ENCODE measurements at regions not wholly inside any gene's neighbourhood (a gene's known extent, or its start where the extent isn't known, plus 50 kb on each side); places are given as distances from the start of the nearest gene placed in this dataset.

DNA sequence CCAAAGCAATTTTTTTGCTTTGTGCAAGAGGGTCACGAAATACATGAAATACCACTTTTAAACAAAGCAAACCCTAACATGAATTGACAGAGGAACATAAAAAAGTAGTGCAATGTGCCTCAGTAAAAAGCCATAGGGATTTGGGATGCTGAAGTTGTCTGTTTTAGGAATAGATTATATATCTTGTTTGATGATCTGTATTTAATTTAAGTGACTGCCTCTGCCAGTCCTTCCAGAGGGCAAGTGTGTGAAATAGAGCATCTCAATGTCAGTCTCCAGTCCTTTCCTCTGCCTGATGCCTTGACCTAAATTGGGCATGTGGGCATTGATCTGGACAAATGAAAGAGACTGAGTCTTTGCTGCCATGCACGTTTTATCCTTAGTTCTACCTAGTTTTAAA lies 222.8 kb downstream of the PTPRC start:
- DNase-seq (ENCODE audit: low read depth in 3 of 3, low spot score in 1 of 3), result no peak

DNA sequence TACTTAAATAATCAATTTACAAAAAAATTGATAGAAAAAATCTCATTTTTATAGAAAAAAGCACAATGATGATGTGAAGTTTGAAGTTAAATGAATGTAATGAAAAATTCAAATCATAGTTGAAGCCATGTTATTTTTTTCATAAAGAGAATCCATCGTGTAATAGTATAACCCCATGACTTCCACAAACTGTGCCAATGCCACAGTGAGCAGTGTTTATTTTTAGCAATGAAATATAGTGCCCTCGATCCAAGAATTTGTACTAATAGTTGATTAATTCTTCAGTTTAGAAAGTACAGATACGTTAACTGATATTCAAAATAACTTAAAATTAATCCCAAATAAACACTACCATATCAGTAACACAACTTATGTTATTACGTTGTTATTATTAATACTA lies 225.9 kb downstream of the PTPRC start:
- DNase-seq (ENCODE audit: low read depth in 3 of 3, low spot score in 1 of 3), result no peak

DNA sequence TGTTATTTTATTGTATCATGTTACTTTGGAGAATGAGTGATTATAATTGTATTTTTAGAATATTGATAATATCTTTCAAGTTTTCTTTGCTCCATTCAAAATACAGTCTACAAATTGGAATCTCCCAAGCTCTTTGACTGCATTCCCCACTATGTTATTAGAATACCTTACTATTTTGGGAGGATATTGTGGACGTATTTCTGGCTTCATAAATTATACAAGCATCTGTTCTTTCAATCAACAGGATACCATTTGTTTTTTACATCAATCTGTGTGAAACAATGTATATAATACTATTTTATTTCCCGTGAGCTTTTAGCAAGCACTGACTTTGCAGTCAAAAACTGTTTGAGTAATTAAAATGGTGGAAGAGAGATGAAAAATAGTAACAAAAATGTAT lies 226.5 kb downstream of the PTPRC start:
- no peak for DNase-seq (ENCODE audit: low read depth in 3 of 3, low spot score in 1 of 3)

DNA sequence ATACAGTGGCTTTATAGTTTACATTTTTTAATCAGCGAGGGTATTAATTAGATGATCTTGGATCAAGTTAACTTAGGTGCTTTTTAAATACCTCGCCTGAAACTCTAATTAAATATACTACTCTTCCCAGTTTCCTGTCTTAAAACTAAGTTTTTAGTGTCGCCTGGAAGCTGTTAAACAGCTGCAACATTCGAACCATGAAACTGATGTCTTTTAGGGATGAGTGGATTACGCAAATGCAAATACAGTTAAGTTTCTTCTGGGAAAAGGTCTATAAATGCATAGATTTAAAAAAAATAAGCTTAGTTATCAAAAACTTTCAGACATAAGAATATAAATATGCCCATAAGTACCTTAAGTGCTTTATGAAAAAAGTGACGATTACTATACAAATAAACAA lies 228.3 kb downstream of the PTPRC start:
- DNase-seq (ENCODE audit: low read depth in 3 of 3, low spot score in 1 of 3), result no peak

DNA sequence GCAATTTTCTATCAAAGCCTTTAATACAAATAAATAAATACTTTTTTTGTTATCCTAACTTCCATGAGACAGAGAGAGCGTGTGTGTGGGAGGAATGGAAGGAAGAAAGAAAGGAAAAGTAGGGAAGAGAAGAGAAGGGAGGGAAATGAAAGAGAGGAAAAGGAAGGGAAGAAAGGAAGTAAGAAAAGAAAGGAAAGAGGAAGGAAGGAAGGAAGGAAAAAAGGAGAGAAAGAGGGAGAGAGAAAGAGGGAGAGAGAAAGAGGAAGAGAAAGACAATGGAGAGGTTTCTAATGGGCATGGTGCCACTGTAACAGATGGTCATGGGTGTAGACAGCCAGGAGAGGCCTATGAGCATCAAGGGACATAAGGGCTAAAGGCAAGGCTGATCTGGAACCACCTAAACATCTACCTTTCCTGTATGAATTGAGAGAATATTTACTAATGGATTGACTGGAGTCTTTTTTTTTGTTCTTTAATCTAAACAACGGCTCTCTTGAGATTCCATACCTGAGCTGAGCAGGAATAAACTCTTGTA lies 234.9 kb downstream of the PTPRC start:
- no peak for DNase-seq (ENCODE audit: low read depth in 3 of 3, low spot score in 1 of 3)

DNA sequence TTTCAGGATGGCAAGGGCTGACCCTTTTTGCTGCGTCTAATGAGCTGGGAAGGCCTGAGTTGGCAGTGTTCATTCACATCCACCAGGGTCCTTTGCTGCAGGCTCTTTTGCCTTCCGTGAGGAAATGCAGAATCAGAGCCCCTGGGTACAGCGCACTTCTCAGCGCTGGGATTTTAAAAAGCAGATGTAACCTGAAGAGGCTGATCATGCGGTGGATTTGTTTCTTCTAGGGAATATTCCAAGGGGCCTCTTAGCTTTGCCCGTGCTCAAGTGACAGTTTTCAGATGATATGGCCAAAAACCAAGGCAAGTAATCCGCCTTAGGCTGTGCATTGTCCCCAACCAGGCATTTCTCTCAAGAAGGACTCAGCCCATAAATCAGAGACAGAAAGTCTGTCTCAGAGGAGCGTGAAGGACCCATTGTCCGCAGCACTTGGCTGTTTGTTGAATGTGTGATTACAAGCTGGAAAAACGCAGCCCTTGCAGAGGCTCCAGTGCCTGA lies 237.6 kb downstream of the PTPRC start:
- DNase-seq (ENCODE audit: low read depth in 3 of 3, low spot score in 1 of 3), result no peak

DNA sequence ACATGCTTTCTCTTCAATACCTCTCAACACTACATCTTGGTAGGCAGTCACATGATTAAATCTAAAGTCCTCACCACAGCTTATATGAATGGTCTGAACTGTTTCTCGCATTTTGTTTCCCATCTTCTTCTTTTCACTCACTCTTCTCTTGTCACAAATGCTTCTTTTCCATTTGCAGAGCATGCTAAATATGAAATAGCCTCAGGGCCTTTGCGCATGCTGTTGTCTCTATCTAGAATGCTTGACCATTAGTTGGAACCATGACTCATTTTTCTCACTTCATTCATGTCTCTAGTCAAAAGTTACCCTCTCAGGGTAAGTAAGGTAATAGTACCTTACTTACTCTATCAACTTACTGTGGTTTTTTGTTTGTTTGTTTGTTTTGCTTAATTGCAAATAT lies 239.7 kb downstream of the PTPRC start:
- DNase-seq (ENCODE audit: low read depth in 3 of 3, low spot score in 1 of 3), result no peak

DNA sequence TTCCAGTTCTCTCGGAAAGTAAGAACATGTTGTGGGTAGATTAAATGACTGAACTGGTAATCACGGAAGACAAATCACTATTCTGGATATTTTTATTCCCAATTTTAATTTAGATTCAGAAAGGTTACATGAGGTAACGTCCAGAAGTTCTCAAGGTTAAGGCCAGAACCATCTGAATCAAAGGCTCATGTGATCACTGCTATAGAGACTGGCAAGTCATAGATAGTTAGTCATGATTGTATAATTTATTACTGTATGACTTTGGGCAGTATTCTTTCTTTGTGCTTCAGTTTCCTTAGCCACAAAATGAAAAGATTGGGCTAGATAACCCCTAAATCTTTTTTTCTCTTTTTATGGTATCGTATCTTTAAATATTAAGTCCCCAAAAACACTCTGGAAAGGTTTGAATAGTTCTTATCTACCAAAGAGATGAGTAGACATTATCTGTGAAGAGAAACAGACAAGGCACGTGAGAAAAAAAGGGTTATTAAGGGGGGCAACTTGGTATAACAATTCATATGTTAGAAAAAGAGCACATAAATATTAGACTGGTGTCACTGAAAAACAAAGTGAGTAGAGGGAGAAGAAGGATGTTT lies 241.0 kb downstream of the PTPRC start:
- no peak for DNase-seq (ENCODE audit: low read depth in 3 of 3, low spot score in 1 of 3)

DNA sequence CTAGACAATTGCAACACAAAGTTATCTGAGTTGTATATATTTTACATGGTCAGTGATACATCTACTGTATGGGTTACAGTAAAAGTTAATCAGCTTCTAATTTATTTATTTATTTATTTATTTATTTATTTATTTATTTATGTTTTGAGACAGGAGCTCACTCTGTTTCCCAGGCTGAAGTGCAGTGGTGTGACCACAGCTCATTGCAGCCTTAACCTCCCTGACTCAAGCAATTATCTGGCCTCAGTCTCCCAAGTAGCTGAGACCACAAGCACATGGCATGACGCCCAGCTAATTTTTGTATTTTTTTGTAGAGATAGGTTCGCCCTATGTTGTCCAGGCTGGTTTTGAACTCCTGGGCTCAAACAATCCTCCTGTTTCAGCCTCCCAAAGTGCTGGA lies 241.6 kb downstream of the PTPRC start:
- DNase-seq (ENCODE audit: low read depth in 3 of 3, low spot score in 1 of 3), result no peak

DNA sequence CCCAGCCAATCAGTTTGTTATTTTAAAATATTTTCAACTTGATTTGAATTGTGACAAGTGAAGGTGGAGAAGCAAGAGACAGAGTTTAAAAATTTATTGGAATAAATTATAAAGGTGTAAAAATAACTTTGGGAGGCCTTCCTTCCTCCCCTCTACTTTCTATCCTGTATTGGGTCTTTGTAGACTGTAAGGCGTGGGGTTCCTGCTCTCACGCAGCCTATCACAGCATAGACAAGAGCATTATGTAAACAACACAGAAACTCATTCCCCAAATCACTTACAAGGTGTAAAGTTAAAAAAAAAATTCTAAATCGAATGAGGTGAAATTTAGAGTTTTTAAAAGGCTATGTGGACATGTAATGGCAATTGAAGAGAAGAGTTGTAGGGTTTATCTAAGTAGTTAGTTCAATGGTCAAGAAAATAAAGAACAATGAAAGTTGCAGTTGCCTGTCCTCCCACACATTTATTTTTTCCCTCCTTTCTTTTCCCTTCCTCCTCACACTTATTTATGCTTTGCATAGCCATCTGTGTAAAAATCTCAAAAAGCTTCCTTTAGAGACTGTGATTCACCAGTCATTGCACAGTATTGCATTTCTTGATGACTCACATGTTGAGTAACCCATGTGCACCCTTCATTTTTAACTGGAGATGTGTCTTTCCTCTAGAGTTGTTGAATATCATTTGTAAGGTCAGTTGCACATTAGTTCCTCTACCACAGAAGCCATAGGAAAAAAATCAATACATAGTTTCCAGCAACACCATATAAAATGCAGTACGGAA lies 242.2 kb downstream of the PTPRC start:
- no peak for DNase-seq (ENCODE audit: low read depth in 3 of 3, low spot score in 1 of 3)

DNA sequence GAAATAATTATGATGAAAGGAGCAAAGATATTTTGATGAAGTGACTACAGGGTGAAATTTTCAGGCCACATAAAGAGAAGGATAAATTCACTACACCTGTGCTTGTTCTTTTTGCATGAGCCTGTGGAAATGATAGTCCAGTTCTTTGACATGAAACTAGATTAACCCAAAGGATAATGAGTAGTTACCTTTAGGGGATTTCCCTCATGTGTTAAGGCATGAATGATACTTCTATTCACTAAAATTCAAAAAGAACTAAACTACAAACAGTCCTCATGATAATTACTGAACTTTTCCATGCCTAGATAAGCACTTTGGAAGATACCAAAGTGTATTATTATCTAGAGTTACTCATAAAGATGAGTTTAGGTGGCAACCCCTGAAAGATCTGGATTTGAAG lies 244.3 kb downstream of the PTPRC start:
- no peak for DNase-seq (ENCODE audit: low read depth in 3 of 3, low spot score in 1 of 3)

DNA sequence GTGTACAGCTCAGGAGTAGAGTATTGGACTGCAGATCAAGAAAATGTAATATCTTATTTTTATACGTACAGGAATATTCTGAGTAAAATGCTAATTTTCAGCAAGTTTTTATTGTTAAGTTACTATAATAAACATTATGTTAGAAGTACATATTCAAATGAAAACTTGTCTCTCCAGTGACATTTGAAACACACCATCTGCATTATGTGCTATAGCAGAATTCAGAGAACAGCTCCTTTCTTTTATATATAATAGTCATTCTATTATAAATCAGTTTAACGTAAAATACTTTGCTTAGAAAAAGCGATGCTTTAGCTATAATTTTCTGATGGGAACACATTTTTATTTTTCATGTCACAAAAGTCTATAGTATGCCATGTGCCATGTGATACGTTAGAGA lies 249.0 kb downstream of the PTPRC start:
- DNase-seq (ENCODE audit: low read depth in 3 of 3, low spot score in 1 of 3), result no peak

DNA sequence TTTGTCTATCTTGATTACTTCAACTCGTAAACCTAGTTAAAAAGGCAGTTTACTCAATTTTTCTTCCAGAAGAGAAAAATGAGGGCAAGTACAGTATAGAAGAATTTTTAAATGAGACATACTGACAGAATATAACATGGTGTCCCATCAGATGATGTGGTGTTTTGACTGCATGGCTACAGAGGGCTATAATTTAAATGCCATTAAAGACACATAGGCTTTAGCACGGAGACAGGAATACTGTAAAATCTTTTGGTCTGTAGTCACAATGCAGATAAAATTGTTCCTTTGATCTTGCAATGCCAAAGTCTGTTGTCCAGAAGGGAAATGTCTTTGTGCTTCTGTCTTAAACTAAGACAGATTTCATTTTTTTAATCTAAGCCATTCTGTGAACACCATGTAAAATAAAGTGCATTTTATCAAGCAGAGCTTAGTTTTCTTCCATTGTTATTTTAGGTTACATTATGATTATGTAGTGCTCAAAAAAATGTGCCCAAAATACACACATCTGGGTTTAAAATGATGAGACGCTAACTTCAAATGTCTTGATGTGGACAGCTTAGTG lies 249.6 kb downstream of the PTPRC start:
- no peak for DNase-seq (ENCODE audit: low read depth in 3 of 3, low spot score in 1 of 3)

DNA sequence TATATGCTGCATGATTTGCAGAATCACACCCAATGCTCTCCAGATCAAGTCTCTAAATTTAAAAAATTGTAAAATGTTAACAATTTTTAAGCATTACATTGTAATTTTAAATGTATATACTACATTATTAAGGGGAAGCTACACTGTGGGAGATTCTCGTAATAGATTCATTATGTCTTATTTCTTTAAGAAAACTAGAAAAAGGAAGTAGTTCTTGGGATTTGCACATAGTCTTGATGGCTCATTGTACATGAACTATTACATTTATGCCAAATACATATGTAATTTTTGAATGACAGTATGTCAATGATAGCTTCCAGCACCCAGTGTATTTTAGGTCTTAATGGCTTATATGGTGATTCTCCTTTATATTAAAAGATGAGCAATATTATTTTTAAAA lies 250.3 kb downstream of the PTPRC start:
- DNase-seq (ENCODE audit: low read depth in 3 of 3, low spot score in 1 of 3), result no peak

DNA sequence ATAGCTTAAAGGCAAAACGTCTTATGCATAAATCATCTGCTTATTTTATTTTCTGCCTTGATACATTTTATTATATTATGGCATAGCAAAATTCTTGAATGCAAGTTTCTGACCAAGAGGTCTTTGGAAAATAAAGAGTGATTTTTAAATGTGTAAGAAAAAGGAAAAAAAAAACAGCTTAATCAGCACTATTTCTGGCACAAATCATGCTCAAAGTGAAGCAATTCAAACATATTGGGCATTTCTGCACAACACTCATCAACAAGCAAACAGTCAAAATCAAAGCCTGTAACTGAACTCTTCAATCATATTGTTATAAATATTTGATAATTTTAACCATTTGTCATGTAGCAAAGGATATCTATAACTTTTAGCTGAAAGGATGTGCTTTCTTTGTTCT lies 250.9 kb downstream of the PTPRC start:
- DNase-seq (ENCODE audit: low read depth in 3 of 3, low spot score in 1 of 3), result no peak

DNA sequence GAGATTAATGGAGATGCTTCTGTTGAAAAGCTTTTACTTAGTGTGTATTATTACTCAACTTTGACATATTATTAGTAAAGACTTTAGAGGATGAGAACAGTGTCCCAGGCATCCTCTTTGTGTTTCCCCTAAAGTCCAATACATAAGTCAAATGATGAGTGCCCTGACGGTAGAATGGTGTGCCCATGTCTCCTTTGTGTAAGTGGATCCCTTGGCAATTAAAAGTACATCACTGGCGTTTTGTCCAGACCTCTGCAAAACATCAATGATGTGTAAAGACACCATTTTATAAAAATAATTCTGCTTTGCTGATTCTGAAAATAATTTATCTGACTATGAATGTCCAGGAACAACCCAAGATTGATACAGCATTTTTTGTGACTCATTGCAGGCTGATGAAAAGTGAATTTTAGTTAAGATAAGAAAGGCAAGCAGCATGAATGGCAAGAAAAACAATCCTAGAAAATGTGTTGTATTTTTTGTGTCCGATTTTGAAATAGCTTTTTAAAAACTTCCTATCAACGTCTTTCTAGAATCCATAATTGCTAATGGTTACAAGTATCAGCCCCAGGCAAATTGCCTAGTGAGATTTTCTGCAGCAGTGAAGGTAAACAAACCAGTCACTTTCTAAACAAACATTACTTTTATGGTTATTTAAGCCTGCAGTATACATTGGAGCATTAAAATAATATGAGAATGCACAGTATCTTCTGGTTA lies 251.5 kb downstream of the PTPRC start:
- DNase-seq (ENCODE audit: low read depth in 3 of 3, low spot score in 1 of 3), result no peak

DNA sequence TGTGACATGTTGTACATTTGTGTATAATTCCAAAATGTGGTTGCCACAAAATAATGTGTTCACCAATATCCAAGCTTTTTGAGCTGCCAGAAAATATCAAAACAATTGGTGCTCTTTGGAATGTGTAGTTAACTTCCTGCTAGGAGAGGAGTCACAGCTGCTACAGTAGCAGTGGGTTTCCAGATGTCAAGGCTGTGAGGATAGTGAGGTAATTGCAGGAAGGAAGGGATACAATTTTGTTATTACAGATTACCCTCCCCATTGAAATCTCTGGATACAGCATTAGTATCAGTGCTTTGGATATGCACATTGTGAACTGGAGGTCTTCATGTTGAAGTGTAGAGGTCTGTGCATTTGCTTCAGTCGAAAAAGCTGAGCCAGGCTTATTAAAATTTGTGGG lies 253.2 kb downstream of the PTPRC start:
- no peak for DNase-seq (ENCODE audit: low read depth in 3 of 3, low spot score in 1 of 3)

DNA sequence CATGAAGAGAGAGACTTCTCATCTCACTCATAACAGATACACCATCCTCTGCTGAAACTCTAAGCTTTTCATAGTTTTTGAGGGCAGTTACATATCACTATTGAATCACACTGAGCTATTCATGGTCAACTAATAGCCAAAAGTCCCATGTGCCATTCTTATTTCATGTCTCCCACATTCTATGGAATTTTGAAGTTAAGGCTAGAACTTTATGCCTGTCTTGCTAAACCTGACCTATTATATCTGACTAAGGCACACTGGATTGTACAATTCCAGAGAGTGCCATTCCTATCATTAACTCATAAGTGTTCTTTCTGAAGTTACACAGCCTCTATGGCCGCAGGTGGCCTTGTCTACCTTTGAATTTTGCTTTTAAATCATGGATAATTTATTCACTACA lies 254.3 kb downstream of the PTPRC start:
- no peak for DNase-seq (ENCODE audit: low read depth in 3 of 3, low spot score in 1 of 3)

DNA sequence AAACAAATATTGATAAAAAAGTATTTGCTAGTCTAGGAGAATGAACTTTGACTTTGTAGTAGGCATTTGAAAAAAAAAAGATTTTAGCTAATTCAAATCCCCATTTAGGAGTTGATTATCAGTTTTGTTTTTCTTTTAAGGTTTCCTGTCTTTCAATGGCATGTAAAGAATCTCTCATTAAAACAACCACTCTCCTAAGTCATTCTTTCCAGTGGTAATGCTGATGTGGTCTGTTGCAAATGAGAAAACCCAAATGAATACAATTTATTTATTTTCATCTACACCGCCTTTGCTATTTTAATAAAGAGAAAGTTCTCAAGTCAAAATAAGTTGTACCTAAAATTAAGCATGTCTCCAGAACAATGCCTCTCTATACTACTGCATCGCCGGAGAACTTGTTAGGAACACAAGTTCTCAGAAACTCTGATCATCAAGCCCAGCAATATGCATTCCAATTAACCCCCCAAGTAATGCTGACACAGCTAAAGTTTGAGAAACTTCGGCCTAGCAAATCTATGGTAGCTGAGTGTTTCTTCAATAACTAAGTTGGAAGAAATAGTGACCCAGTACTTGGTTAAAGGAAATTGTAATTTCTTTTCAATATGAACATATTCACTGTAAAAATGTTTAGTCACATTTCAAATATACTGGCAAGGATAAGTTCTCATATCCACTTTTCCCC lies 255.1 kb downstream of the PTPRC start:
- DNase-seq (ENCODE audit: low read depth in 3 of 3, low spot score in 1 of 3), result no peak

DNA sequence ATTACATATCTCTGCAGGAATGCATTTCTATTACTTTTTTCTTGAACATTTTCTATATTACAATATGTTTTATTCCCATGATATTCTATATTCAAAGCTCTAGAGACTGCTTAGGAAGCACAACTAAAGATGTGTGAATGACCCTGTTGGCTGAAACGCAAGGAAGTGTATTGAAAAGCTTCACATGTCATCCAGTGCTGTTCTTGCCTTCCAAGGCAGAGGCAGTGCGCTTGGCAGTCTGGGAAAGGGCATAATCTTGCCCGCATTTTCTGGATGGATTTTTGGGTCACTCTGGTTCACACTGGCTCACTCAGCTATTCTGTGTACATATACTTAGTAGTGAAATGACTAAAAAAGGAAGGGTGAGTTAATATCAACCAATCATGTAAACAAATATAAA lies 262.4 kb downstream of the PTPRC start:
- DNase-seq (ENCODE audit: low read depth in 3 of 3, low spot score in 1 of 3), result no peak

DNA sequence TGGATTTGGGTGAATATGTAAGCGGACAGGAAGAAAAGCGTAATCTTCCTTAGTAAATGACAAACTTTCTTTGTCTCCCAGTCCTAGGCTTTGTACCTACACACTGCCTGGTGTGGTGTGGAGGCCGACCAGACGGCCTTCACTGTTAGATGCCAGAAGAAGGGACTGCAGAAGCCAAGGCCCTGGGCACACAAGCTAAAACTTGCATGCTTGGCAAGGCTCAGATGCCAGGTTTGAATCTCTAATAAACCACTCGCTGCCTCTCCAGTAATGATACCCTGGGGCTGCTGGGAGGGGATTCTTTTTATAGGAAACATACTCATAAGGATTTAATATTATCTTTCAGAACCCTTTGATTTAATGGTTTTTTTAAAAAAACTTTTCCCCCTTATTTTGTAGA lies 263.8 kb downstream of the PTPRC start:
- no peak for DNase-seq (ENCODE audit: low read depth in 3 of 3, low spot score in 1 of 3)

Measured in stimulated activated CD4-positive, alpha-beta T cell treated with anti-CD3 and anti-CD28 coated beads, TNF-alpha, amount 100 ng/mL, for 1 hour (primary cell).